ENCODE measurements at regions not wholly inside any gene's neighbourhood (a gene's known extent, or its start where the extent isn't known, plus 50 kb on each side); places are given as distances from the start of the nearest gene placed in this dataset.

- H3K4me1 ChIP-seq (ENCODE audit: control insufficient read depth, insufficient read depth, low read length, poor library complexity, severe bottlenecking): no peaks in the 10 kb centered on the region
- no peaks in the 10 kb centered on the region for H3K36me3 ChIP-seq (ENCODE audit: control insufficient read depth, insufficient read depth, low read length)
- no peaks in the 10 kb centered on the region for H3K9me3 ChIP-seq (ENCODE audit: control insufficient read depth, low read length)
- no peak overlapping the region for H3K27ac ChIP-seq (ENCODE audit: low read depth, low read length, severe bottlenecking)
- no peak overlapping the region for H3K4me3 ChIP-seq (ENCODE audit: extremely low read depth, insufficient read depth, low read length, poor library complexity, severe bottlenecking)
- 50 to 63% methylated on average over 1 to 2 of the region's 2 CpGs for WGBS, 2 experiments (ENCODE audit: insufficient coverage in 2 of 2)
Observed at GRCh38 chr4:17347445-17347844, 164.4 kb downstream of the QDPR start.

- WGBS, 2 experiments (ENCODE audit: insufficient coverage in 2 of 2): 92 to 93% methylated on average over 2 of the region's 2 CpGs
- H3K27ac ChIP-seq (ENCODE audit: low read depth, low read length, severe bottlenecking): no peak overlapping the region
- H3K4me3 ChIP-seq (ENCODE audit: extremely low read depth, insufficient read depth, low read length, poor library complexity, severe bottlenecking): no peak overlapping the region
- H3K9me3 ChIP-seq (ENCODE audit: control insufficient read depth, low read length): no peaks in the 10 kb centered on the region
- H3K4me1 ChIP-seq (ENCODE audit: control insufficient read depth, insufficient read depth, low read length, poor library complexity, severe bottlenecking): peaks cover 12% of the 10 kb centered on the region
- H3K36me3 ChIP-seq (ENCODE audit: control insufficient read depth, insufficient read depth, low read length): no peaks in the 10 kb centered on the region
Observed at GRCh38 chr4:17339376-17339775, 172.5 kb downstream of the QDPR start.

- H3K9me3 ChIP-seq (ENCODE audit: control insufficient read depth, low read length): no peaks in the 10 kb centered on the region
- no peak overlapping the region for H3K4me3 ChIP-seq (ENCODE audit: extremely low read depth, insufficient read depth, low read length, poor library complexity, severe bottlenecking)
- H3K4me1 ChIP-seq (ENCODE audit: control insufficient read depth, insufficient read depth, low read length, poor library complexity, severe bottlenecking): peaks cover 12% of the 10 kb centered on the region
- H3K36me3 ChIP-seq (ENCODE audit: control insufficient read depth, insufficient read depth, low read length): no peaks in the 10 kb centered on the region
- no CpG with 5 or more reads among the region's 1 CpG for WGBS, 2 experiments (ENCODE audit: insufficient coverage in 2 of 2)
- H3K27ac ChIP-seq (ENCODE audit: low read depth, low read length, severe bottlenecking): no peak overlapping the region
Observed at GRCh38 chr4:17336986-17337385, 174.9 kb downstream of the QDPR start.

- H3K4me3 ChIP-seq (ENCODE audit: extremely low read depth, insufficient read depth, low read length, poor library complexity, severe bottlenecking): no peak overlapping the region
- no peaks in the 10 kb centered on the region for H3K36me3 ChIP-seq (ENCODE audit: control insufficient read depth, insufficient read depth, low read length)
- H3K9me3 ChIP-seq (ENCODE audit: control insufficient read depth, low read length): no peaks in the 10 kb centered on the region
- 75 to 83% methylated on average over 10 of the region's 10 CpGs for WGBS, 2 experiments (ENCODE audit: insufficient coverage in 2 of 2)
- H3K4me1 ChIP-seq (ENCODE audit: control insufficient read depth, insufficient read depth, low read length, poor library complexity, severe bottlenecking): peaks cover 12% of the 10 kb centered on the region
- no peak overlapping the region for H3K27ac ChIP-seq (ENCODE audit: low read depth, low read length, severe bottlenecking)
Observed at GRCh38 chr4:17336524-17336961, 175.3 kb downstream of the QDPR start.

GRCh38 chr4:17336069-17336468 is 175.8 kb downstream of the QDPR start:
- Histone ChIP-seq H3K27ac (ENCODE audit: low read depth, low read length, severe bottlenecking) (no peak overlapping the region), H3K9me3 (ENCODE audit: control insufficient read depth, low read length) (no peaks in the 10 kb centered on the region), H3K36me3 (ENCODE audit: control insufficient read depth, insufficient read depth, low read length) (no peaks in the 10 kb centered on the region), H3K4me3 (ENCODE audit: extremely low read depth, insufficient read depth, low read length, poor library complexity, severe bottlenecking) (no peak overlapping the region), H3K4me1 (ENCODE audit: control insufficient read depth, insufficient read depth, low read length, poor library complexity, severe bottlenecking) (peaks cover 12% of the 10 kb centered on the region)
- no CpG with 5 or more reads among the region's 1 CpG for WGBS, 2 experiments (ENCODE audit: insufficient coverage in 2 of 2)

GRCh38 chr4:17335371-17335770 is 176.5 kb downstream of the QDPR start:
- Histone ChIP-seq H3K4me1 (ENCODE audit: control insufficient read depth, insufficient read depth, low read length, poor library complexity, severe bottlenecking) (peaks cover 12% of the 10 kb centered on the region), H3K4me3 (ENCODE audit: extremely low read depth, insufficient read depth, low read length, poor library complexity, severe bottlenecking) (no peak overlapping the region), H3K9me3 (ENCODE audit: control insufficient read depth, low read length) (no peaks in the 10 kb centered on the region), H3K27ac (ENCODE audit: low read depth, low read length, severe bottlenecking) (no peak overlapping the region), H3K36me3 (ENCODE audit: control insufficient read depth, insufficient read depth, low read length) (no peaks in the 10 kb centered on the region)
- WGBS, 2 experiments (ENCODE audit: insufficient coverage in 2 of 2): 88% methylated on average over 2 of the region's 3 CpGs; no CpG with 5 or more reads in 1 of the 2 experiments

GRCh38 chr4:17332478-17332877 is 179.4 kb downstream of the QDPR start:
- H3K9me3 ChIP-seq (ENCODE audit: control insufficient read depth, low read length): no peaks in the 10 kb centered on the region
- WGBS, 2 experiments (ENCODE audit: insufficient coverage in 2 of 2): 84 to 86% methylated on average over 3 to 4 of the region's 5 CpGs
- H3K4me1 ChIP-seq (ENCODE audit: control insufficient read depth, insufficient read depth, low read length, poor library complexity, severe bottlenecking): peaks cover 17% of the 10 kb centered on the region
- no peak overlapping the region for H3K27ac ChIP-seq (ENCODE audit: low read depth, low read length, severe bottlenecking)
- no peak overlapping the region for H3K4me3 ChIP-seq (ENCODE audit: extremely low read depth, insufficient read depth, low read length, poor library complexity, severe bottlenecking)
- no peaks in the 10 kb centered on the region for H3K36me3 ChIP-seq (ENCODE audit: control insufficient read depth, insufficient read depth, low read length)

- H3K4me1 ChIP-seq (ENCODE audit: control insufficient read depth, insufficient read depth, low read length, poor library complexity, severe bottlenecking): peaks cover 10% of the 10 kb centered on the region
- WGBS, 2 experiments (ENCODE audit: insufficient coverage in 2 of 2): no CpG with 5 or more reads among the region's 1 CpG
- no peak overlapping the region for H3K27ac ChIP-seq (ENCODE audit: low read depth, low read length, severe bottlenecking)
- H3K9me3 ChIP-seq (ENCODE audit: control insufficient read depth, low read length): no peaks in the 10 kb centered on the region
- no peak overlapping the region for H3K4me3 ChIP-seq (ENCODE audit: extremely low read depth, insufficient read depth, low read length, poor library complexity, severe bottlenecking)
- no peaks in the 10 kb centered on the region for H3K36me3 ChIP-seq (ENCODE audit: control insufficient read depth, insufficient read depth, low read length)
Observed at GRCh38 chr4:17329046-17329445, 182.8 kb downstream of the QDPR start.

- Histone ChIP-seq H3K9me3 (ENCODE audit: control insufficient read depth, low read length) (no peaks in the 10 kb centered on the region), H3K4me1 (ENCODE audit: control insufficient read depth, insufficient read depth, low read length, poor library complexity, severe bottlenecking) (peaks cover 17% of the 10 kb centered on the region), H3K4me3 (ENCODE audit: extremely low read depth, insufficient read depth, low read length, poor library complexity, severe bottlenecking) (no peak overlapping the region), H3K36me3 (ENCODE audit: control insufficient read depth, insufficient read depth, low read length) (no peaks in the 10 kb centered on the region), H3K27ac (ENCODE audit: low read depth, low read length, severe bottlenecking) (no peak overlapping the region)
- WGBS, 2 experiments (ENCODE audit: insufficient coverage in 2 of 2): 60 to 84% methylated on average over 1 to 2 of the region's 5 CpGs
Observed at GRCh38 chr4:17328141-17328815, 183.6 kb downstream of the QDPR start.

GRCh38 chr4:17327591-17327990 is 184.3 kb downstream of the QDPR start:
- WGBS, 2 experiments (ENCODE audit: insufficient coverage in 2 of 2): 94 to 95% methylated on average over 4 of the region's 6 CpGs
- Histone ChIP-seq H3K4me3 (ENCODE audit: extremely low read depth, insufficient read depth, low read length, poor library complexity, severe bottlenecking) (no peak overlapping the region), H3K27ac (ENCODE audit: low read depth, low read length, severe bottlenecking) (no peak overlapping the region)

GRCh38 chr4:17326756-17327155 is 185.1 kb downstream of the QDPR start:
- Histone ChIP-seq H3K4me3 (ENCODE audit: extremely low read depth, insufficient read depth, low read length, poor library complexity, severe bottlenecking) (no peak overlapping the region), H3K36me3 (ENCODE audit: control insufficient read depth, insufficient read depth, low read length) (no peaks in the 10 kb centered on the region), H3K27ac (ENCODE audit: low read depth, low read length, severe bottlenecking) (no peak overlapping the region), H3K9me3 (ENCODE audit: control insufficient read depth, low read length) (no peaks in the 10 kb centered on the region), H3K4me1 (ENCODE audit: control insufficient read depth, insufficient read depth, low read length, poor library complexity, severe bottlenecking) (peaks cover 18% of the 10 kb centered on the region)
- WGBS, 2 experiments (ENCODE audit: insufficient coverage in 2 of 2): 84 to 88% methylated on average over 2 of the region's 2 CpGs

More at GRCh38 chr4:17327591-17327990, 184.3 kb downstream of the QDPR start:
- Histone ChIP-seq H3K36me3 (ENCODE audit: control insufficient read depth, insufficient read depth, low read length) (no peaks in the 10 kb centered on the region), H3K4me1 (ENCODE audit: control insufficient read depth, insufficient read depth, low read length, poor library complexity, severe bottlenecking) (peaks cover 18% of the 10 kb centered on the region), H3K9me3 (ENCODE audit: control insufficient read depth, low read length) (no peaks in the 10 kb centered on the region)

Measured in mesodermal cell (in vitro differentiated cells).